ENCODE measurements at regions not wholly inside any gene's neighbourhood (a gene's known extent, or its start where the extent isn't known, plus 50 kb on each side); places are given as distances from the start of the nearest gene placed in this dataset.

DNA sequence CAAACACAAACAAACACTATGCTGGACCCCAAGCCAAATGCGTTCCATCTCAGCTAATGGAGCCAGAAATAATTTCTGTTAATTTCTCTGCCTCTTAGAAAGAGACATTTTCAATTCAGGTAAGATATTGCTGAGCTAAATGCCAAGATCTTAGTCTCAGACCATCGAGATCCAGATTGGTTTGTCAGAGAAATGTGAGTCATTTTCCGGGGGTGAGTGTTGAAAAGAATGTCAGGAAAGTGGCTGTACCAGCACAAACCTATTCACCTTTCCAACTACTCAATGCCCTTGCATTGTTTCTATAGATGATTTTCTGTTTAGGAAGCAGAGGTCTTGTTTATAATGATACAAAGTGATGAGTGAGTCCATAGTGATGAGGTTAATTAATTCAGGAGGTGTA is 266.8 kb upstream of the TSHZ3 start:
- TF ChIP-seq, protein P1, sequence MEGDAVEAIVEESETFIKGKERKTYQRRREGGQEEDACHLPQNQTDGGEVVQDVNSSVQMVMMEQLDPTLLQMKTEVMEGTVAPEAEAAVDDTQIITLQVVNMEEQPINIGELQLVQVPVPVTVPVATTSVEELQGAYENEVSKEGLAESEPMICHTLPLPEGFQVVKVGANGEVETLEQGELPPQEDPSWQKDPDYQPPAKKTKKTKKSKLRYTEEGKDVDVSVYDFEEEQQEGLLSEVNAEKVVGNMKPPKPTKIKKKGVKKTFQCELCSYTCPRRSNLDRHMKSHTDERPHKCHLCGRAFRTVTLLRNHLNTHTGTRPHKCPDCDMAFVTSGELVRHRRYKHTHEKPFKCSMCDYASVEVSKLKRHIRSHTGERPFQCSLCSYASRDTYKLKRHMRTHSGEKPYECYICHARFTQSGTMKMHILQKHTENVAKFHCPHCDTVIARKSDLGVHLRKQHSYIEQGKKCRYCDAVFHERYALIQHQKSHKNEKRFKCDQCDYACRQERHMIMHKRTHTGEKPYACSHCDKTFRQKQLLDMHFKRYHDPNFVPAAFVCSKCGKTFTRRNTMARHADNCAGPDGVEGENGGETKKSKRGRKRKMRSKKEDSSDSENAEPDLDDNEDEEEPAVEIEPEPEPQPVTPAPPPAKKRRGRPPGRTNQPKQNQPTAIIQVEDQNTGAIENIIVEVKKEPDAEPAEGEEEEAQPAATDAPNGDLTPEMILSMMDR (IDR thresholded peaks at IDR 0.05) = no peak
- TF ChIP-seq POLR2A (IDR thresholded peaks at IDR 0.05) = no peak
